H7 (cell line): ENCODE measurements at regions not wholly inside any gene's neighbourhood (a gene's known extent, or its start where the extent isn't known, plus 50 kb on each side); places are given as distances from the start of the nearest gene placed in this dataset.
A peak's percentile ranks its signal among the peaks of the same experiment; 100 is the strongest.

Source experiments
- DNase-seq: peaks from one replicate; pipeline ENCODE4 v3.0.0; 2012
- H3K27me3 ChIP-seq: 2 replicates; pipeline ENCODE4 v1.6.0; 2011; ENCODE audit warnings: mild to moderate bottlenecking, low read length; ENCODE audit not compliant: control insufficient read depth, insufficient read depth
- H3K36me3 ChIP-seq: replicated peaks from 2 replicates; pipeline ENCODE4 v1.5.1; 2011; ENCODE audit warnings: low read length; ENCODE audit not compliant: control insufficient read depth, insufficient read depth
- H3K4me3 ChIP-seq: 2 replicates; pipeline ENCODE4 v1.5.1; 2011; ENCODE audit warnings: low read depth, mild to moderate bottlenecking, control low read depth, low read length, moderate library complexity; ENCODE audit not compliant: insufficient read depth

GRCh38 chr5:173765029-173765644 is 123.0 kb upstream of the CPEB4 start:
- no peak for DNase-seq
- no peak overlapping the region for H3K4me3 ChIP-seq
- H3K27me3 ChIP-seq = no peaks in the 10 kb centered on the region; the same call in 1 of the 2 replicates
- H3K36me3 ChIP-seq = no peaks in the 10 kb centered on the region

GRCh38 chr5:173765661-173766060 is 122.5 kb upstream of the CPEB4 start:
- Histone ChIP-seq H3K36me3 (no peaks in the 10 kb centered on the region), H3K4me3 (no peak overlapping the region), H3K27me3 (no peaks in the 10 kb centered on the region; the same call in 1 of the 2 replicates)
- no peak for DNase-seq

- Histone ChIP-seq H3K4me3 (no peak overlapping the region), H3K27me3 (no peaks in the 10 kb centered on the region; the same call in 1 of the 2 replicates), H3K36me3 (no peaks in the 10 kb centered on the region)
- DNase-seq = no peak
Observed at GRCh38 chr5:173767574-173768266, 120.4 kb upstream of the CPEB4 start.

GRCh38 chr5:173768267-173768806 is 119.8 kb upstream of the CPEB4 start:
- Histone ChIP-seq H3K36me3 (no peaks in the 10 kb centered on the region), H3K27me3 (no peaks in the 10 kb centered on the region; the same call in 1 of the 2 replicates), H3K4me3 (no peak overlapping the region)
- DNase-seq = no peak

- H3K4me3 ChIP-seq = no peak overlapping the region
- no peak for DNase-seq
- H3K27me3 ChIP-seq = no peaks in the 10 kb centered on the region; the same call in 1 of the 2 replicates
- H3K36me3 ChIP-seq = no peaks in the 10 kb centered on the region
Observed at GRCh38 chr5:173768891-173769290, 119.3 kb upstream of the CPEB4 start.

- Histone ChIP-seq H3K4me3 (no peak overlapping the region), H3K27me3 (no peaks in the 10 kb centered on the region; the same call in 1 of the 2 replicates), H3K36me3 (no peaks in the 10 kb centered on the region)
- no peak for DNase-seq
Observed at GRCh38 chr5:173770637-173771036, 117.5 kb upstream of the CPEB4 start.

- H3K36me3 ChIP-seq = no peaks in the 10 kb centered on the region
- no peaks in the 10 kb centered on the region; the same call in 1 of the 2 replicates for H3K27me3 ChIP-seq
- peak; percentile 64 for DNase-seq
- H3K4me3 ChIP-seq = no peak overlapping the region
Observed at GRCh38 chr5:173771121-173771724, 116.9 kb upstream of the CPEB4 start.

GRCh38 chr5:173771725-173772383 is 116.3 kb upstream of the CPEB4 start:
- Histone ChIP-seq H3K4me3 (no peak overlapping the region), H3K27me3 (no peaks in the 10 kb centered on the region; the same call in 1 of the 2 replicates), H3K36me3 (no peaks in the 10 kb centered on the region)
- DNase-seq = no peak

GRCh38 chr5:173772384-173773059 is 115.6 kb upstream of the CPEB4 start:
- Histone ChIP-seq H3K36me3 (no peaks in the 10 kb centered on the region), H3K4me3 (no peak overlapping the region), H3K27me3 (no peaks in the 10 kb centered on the region; the same call in 1 of the 2 replicates)
- no peak for DNase-seq

- Histone ChIP-seq H3K4me3 (no peak overlapping the region), H3K36me3 (no peaks in the 10 kb centered on the region), H3K27me3 (no peaks in the 10 kb centered on the region; the same call in 1 of the 2 replicates)
- DNase-seq = no peak
Observed at GRCh38 chr5:173774271-173774761, 113.8 kb upstream of the CPEB4 start.

- no peak for DNase-seq
- no peaks in the 10 kb centered on the region for H3K27me3 ChIP-seq
- no peaks in the 10 kb centered on the region for H3K36me3 ChIP-seq
- H3K4me3 ChIP-seq = no peak overlapping the region
Observed at GRCh38 chr5:173775261-173776197, 112.6 kb upstream of the CPEB4 start.

GRCh38 chr5:173777149-173777548 is 111.0 kb upstream of the CPEB4 start:
- Histone ChIP-seq H3K4me3 (no peak overlapping the region), H3K27me3 (no peaks in the 10 kb centered on the region), H3K36me3 (no peaks in the 10 kb centered on the region)
- DNase-seq = no peak

- Histone ChIP-seq H3K36me3 (no peaks in the 10 kb centered on the region), H3K4me3 (no peak overlapping the region), H3K27me3 (no peaks in the 10 kb centered on the region)
- no peak for DNase-seq
Observed at GRCh38 chr5:173777674-173778073, 110.5 kb upstream of the CPEB4 start.
